ENCODE measurements at regions not wholly inside any gene's neighbourhood (a gene's known extent, or its start where the extent isn't known, plus 50 kb on each side); places are given as distances from the start of the nearest gene placed in this dataset.

DNA sequence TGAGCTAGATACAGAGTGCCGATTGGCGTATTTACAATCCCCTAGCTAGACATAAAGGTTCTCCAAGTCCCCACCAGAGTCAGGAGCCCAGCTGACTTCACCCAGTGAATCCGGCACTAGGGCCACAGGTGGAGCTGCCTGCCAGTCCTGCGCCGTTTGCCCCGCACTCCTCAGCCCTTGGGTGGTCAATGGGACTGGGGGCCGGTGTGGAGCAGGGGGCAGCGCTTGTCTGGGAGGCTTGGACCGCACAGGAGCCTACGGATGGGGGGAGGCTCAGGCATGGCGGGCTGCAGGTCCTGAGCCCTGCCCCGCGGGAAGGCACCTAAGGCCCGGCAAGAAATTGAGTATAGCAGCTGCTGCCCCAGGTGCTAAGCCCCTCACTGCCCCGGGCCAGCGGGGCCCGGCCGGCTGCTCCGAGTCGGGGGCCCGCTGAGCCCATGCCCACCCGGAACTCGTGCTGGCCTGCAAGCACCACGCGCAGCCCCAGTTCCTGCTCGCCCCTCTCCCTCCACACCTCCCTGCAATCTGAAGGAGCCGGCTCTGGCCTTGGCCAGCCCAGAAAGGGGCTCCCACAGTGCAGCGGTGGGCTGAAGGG lies 1113.8 kb upstream of the LRRTM3 start:
- Mint-ChIP-seq H3K27ac (ENCODE audit: unreplicated experiment) (no peak overlapping the region), H3K36me3 (ENCODE audit: low read depth) (no peaks in the 10 kb centered on the region), H3K9me3 (ENCODE audit: low read depth) (no peaks in the 10 kb centered on the region), H3K27me3 (ENCODE audit: low read depth) (no peaks in the 10 kb centered on the region), H3K4me3 (ENCODE audit: unreplicated experiment) (no peak overlapping the region), H3K4me1 (ENCODE audit: low read depth) (peaks cover 12% of the 10 kb centered on the region)
- TF ChIP-seq, protein P1, sequence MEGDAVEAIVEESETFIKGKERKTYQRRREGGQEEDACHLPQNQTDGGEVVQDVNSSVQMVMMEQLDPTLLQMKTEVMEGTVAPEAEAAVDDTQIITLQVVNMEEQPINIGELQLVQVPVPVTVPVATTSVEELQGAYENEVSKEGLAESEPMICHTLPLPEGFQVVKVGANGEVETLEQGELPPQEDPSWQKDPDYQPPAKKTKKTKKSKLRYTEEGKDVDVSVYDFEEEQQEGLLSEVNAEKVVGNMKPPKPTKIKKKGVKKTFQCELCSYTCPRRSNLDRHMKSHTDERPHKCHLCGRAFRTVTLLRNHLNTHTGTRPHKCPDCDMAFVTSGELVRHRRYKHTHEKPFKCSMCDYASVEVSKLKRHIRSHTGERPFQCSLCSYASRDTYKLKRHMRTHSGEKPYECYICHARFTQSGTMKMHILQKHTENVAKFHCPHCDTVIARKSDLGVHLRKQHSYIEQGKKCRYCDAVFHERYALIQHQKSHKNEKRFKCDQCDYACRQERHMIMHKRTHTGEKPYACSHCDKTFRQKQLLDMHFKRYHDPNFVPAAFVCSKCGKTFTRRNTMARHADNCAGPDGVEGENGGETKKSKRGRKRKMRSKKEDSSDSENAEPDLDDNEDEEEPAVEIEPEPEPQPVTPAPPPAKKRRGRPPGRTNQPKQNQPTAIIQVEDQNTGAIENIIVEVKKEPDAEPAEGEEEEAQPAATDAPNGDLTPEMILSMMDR (IDR thresholded peaks at IDR 0.05) = no peak
- DNase-seq (ENCODE audit: low spot score) = peak; percentile 84

DNA sequence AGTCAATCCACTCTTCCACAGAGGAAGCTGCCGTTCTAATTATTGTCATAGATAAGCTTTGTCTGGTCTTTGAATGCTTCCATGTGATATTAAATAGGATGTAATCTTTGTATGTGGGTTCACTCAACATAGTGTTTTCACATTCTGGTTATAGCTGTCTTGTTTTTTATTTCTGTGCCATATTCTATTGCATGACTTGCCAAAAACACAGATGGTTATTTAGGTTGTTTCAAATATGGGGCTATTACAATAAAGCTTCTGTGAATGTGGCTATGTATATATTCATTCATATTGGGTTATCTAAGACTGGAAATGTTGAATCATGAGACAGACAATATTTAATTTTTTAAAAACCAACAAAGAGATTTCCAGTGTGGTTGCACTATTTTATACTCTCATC lies 1109.3 kb upstream of the LRRTM3 start:
- H3K4me1 Mint-ChIP-seq (ENCODE audit: low read depth) = peaks cover 12% of the 10 kb centered on the region
- no peak overlapping the region for H3K4me3 Mint-ChIP-seq (ENCODE audit: unreplicated experiment)
- H3K27ac Mint-ChIP-seq (ENCODE audit: unreplicated experiment) = no peak overlapping the region
- TF ChIP-seq, protein P1 (IDR thresholded peaks at IDR 0.05) = no peak
- H3K9me3 Mint-ChIP-seq (ENCODE audit: low read depth) = no peaks in the 10 kb centered on the region
- no peaks in the 10 kb centered on the region for H3K36me3 Mint-ChIP-seq (ENCODE audit: low read depth)
- DNase-seq (ENCODE audit: low spot score) = no peak
- no peaks in the 10 kb centered on the region for H3K27me3 Mint-ChIP-seq (ENCODE audit: low read depth)

DNA sequence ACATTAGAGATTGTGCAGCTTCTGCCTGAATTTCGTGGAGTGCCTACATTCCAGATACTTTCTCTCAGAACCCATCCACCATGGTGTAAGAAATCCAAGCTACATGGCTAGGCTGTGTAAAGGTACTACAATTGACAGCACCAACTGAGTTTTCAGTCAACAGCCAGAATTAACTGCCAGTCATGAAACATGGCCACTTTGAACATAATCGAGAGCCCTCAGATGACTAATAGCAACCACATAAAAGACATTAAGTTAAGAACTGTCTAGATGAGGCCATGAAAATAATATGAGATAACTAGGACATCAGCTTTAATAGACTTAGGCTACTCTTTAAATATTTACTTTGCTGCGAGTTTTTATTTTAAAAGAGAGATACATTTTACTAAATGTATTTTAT lies 1106.8 kb upstream of the LRRTM3 start:
- Mint-ChIP-seq H3K4me3 (ENCODE audit: unreplicated experiment) (no peak overlapping the region), H3K27ac (ENCODE audit: unreplicated experiment) (no peak overlapping the region), H3K27me3 (ENCODE audit: low read depth) (no peaks in the 10 kb centered on the region), H3K36me3 (ENCODE audit: low read depth) (no peaks in the 10 kb centered on the region), H3K4me1 (ENCODE audit: low read depth) (peaks cover 12% of the 10 kb centered on the region), H3K9me3 (ENCODE audit: low read depth) (peaks cover 8% of the 10 kb centered on the region)
- TF ChIP-seq, protein P1 (IDR thresholded peaks at IDR 0.05) = no peak
- no peak for DNase-seq (ENCODE audit: low spot score)

DNA sequence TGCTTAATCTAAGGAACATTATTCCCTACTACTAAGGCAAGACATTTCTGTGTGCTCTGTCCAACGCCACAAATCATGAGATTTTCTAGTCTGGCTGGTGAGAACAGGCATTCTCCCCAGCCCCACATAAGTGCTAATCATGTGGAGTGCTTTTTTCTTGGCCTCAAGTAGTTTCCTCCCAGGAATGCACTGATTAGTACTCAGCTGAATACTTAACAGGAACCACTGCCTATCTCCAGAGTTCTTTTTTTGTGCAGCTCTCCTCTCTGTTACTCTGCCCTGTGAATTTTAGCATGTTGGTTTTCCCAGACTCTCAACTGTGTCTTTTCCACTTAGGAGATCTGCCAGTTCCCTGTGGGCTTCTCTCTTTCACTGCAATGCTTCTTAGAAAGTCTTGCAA lies 1098.5 kb upstream of the LRRTM3 start:
- Mint-ChIP-seq H3K36me3 (ENCODE audit: low read depth) (no peaks in the 10 kb centered on the region), H3K4me3 (ENCODE audit: unreplicated experiment) (no peak overlapping the region), H3K27me3 (ENCODE audit: low read depth) (no peaks in the 10 kb centered on the region), H3K4me1 (ENCODE audit: low read depth) (peaks cover 5% of the 10 kb centered on the region), H3K27ac (ENCODE audit: unreplicated experiment) (no peak overlapping the region), H3K9me3 (ENCODE audit: low read depth) (peaks cover 8% of the 10 kb centered on the region)
- TF ChIP-seq, protein P1 (IDR thresholded peaks at IDR 0.05) = no peak
- no peak for DNase-seq (ENCODE audit: low spot score)

DNA sequence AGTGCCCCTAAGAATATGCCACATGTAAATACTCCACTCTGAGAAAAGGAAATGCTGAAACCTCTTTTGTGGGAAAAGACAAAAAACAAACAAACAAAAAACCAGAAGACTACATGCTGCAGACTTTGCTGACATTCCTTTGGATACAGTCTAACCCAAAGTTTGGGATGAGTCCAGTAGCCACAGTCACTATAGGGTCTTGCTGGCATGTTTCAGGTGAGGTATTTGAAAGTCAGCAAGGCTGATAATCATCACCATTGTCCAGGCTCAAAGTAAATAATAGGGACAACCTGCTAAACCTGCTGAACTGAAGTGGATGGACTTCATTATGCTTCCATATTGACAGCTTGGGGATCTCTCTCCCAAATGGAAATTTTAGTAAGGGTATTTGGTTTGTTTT lies 1087.0 kb upstream of the LRRTM3 start:
- Mint-ChIP-seq H3K27me3 (ENCODE audit: low read depth) (no peaks in the 10 kb centered on the region), H3K4me1 (ENCODE audit: low read depth) (no peaks in the 10 kb centered on the region), H3K27ac (ENCODE audit: unreplicated experiment) (no peak overlapping the region), H3K4me3 (ENCODE audit: unreplicated experiment) (no peak overlapping the region), H3K36me3 (ENCODE audit: low read depth) (no peaks in the 10 kb centered on the region), H3K9me3 (ENCODE audit: low read depth) (no peaks in the 10 kb centered on the region)
- no peak for DNase-seq (ENCODE audit: low spot score)
- TF ChIP-seq, protein P1 (IDR thresholded peaks at IDR 0.05) = no peak
